Fibroblast of villous mesenchyme (primary cell): ENCODE measurements at regions not wholly inside any gene's neighbourhood (a gene's known extent, or its start where the extent isn't known, plus 50 kb on each side); places are given as distances from the start of the nearest gene placed in this dataset.

Experiments
- DNase-seq: peaks from one replicate; pipeline ENCODE4 v3.0.0-alpha.2; 2010; ENCODE audit warnings: low read depth
- H3K4me3 ChIP-seq: 2 replicates; pipeline ENCODE4 v1.5.1; 2011; ENCODE audit warnings: low read depth, mild to moderate bottlenecking, low read length
- TF ChIP-seq, protein P1 (sequence below): IDR thresholded peaks from 2 replicates; pipeline ENCODE4 v1.5.1; 2012; ENCODE audit warnings: low read depth, mild to moderate bottlenecking, low read length; ENCODE audit not compliant: insufficient read depth

GRCh38 chr9:107919263-107919662 is 429.7 kb upstream of the KLF4 start:
- DNase-seq, result no peak
- TF ChIP-seq, protein P1, sequence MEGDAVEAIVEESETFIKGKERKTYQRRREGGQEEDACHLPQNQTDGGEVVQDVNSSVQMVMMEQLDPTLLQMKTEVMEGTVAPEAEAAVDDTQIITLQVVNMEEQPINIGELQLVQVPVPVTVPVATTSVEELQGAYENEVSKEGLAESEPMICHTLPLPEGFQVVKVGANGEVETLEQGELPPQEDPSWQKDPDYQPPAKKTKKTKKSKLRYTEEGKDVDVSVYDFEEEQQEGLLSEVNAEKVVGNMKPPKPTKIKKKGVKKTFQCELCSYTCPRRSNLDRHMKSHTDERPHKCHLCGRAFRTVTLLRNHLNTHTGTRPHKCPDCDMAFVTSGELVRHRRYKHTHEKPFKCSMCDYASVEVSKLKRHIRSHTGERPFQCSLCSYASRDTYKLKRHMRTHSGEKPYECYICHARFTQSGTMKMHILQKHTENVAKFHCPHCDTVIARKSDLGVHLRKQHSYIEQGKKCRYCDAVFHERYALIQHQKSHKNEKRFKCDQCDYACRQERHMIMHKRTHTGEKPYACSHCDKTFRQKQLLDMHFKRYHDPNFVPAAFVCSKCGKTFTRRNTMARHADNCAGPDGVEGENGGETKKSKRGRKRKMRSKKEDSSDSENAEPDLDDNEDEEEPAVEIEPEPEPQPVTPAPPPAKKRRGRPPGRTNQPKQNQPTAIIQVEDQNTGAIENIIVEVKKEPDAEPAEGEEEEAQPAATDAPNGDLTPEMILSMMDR, result no peak
- no peak overlapping the region for H3K4me3 ChIP-seq

- DNase-seq, result no peak
- TF ChIP-seq, protein P1, result no peak
- no peak overlapping the region for H3K4me3 ChIP-seq
Measured at GRCh38 chr9:107918749-107919148, 429.2 kb upstream of the KLF4 start.

GRCh38 chr9:107914151-107914550 is 424.6 kb upstream of the KLF4 start:
- TF ChIP-seq, protein P1, result no peak
- no peak for DNase-seq
- no peak overlapping the region for H3K4me3 ChIP-seq

DNA sequence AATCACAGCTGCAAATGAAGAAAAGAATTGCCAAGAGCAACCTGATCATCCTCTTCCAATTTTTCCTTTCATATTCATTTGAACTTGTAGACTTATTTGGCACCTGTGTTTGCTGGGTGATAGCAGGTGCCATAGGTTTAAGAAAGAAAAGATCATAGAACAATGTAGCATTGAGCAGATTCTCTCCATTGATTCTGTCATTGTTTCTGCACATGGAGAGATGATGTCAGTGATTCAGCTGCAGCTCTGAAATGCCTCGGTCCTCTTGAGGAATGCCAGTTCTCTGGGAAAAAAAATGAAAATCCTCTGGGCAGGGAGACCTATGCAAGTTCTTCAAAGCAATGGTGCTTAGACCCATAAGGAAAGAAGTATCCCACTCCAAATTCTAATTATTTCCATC is 418.1 kb upstream of the KLF4 start:
- TF ChIP-seq, protein P1, result no peak
- no peak for DNase-seq
- no peak overlapping the region for H3K4me3 ChIP-seq

- no peak for DNase-seq
- no peak overlapping the region for H3K4me3 ChIP-seq
- TF ChIP-seq, protein P1, result no peak
Measured at GRCh38 chr9:107907255-107907654, 417.7 kb upstream of the KLF4 start.

DNA sequence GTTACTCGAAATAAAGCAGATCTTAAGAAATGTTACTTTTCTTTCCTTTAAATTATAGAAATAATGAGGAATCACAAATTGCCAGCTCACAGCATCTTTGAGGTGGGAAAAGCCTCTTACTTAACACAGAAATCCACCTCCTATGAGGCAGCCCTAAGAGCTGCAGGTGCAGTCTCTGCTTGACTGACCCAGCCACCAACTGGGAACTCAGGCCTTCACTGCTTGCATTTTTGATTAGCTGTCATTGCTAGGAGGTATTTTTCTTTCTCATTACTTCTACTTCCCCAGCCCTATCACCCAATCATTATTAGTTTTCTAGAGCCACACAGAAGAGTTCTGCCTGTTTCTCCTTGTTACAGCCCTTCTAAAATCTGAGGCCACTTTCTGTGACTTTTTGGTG is 416.5 kb upstream of the KLF4 start:
- DNase-seq, result no peak
- no peak overlapping the region for H3K4me3 ChIP-seq
- TF ChIP-seq, protein P1, result no peak

- TF ChIP-seq, protein P1, result no peak
- no peak overlapping the region for H3K4me3 ChIP-seq
- DNase-seq, result no peak
Measured at GRCh38 chr9:107905308-107906020, 415.9 kb upstream of the KLF4 start.
